ENCODE measurements at regions not wholly inside any gene's neighbourhood (a gene's known extent, or its start where the extent isn't known, plus 50 kb on each side); places are given as distances from the start of the nearest gene placed in this dataset.

GRCh38 chr2:151180123-151180522 lies 81.5 kb downstream of the RBM43 start:
- Mint-ChIP-seq H3K9me3 (ENCODE audit: unreplicated experiment) (no peaks in the 10 kb centered on the region), H3K36me3 (ENCODE audit: insufficient read depth, unreplicated experiment) (no peaks in the 10 kb centered on the region), H3K27ac (ENCODE audit: unreplicated experiment) (no peak overlapping the region), H3K4me3 (ENCODE audit: unreplicated experiment) (no peak overlapping the region), H3K4me1 (ENCODE audit: low read depth, unreplicated experiment) (no peaks in the 10 kb centered on the region), H3K27me3 (ENCODE audit: insufficient read depth, unreplicated experiment) (peaks cover 18% of the 10 kb centered on the region)
- ChIA-PET POLR2A (no interaction called here), CTCF (no interaction called here)
- H3K4me1 ChIP-seq: no peaks in the 10 kb centered on the region
- intact Hi-C loops (cut with micrococcal nuclease; ENCODE audit: unreplicated experiment): no loop called here
- H3K27me3 ChIP-seq (replicated peaks; ENCODE audit: control insufficient read depth, insufficient read depth, low read length): no peaks in the 10 kb centered on the region
- H3K4me3 ChIP-seq (ENCODE audit: low read depth, low read length): no peak overlapping the region
- TF ChIP-seq CTCF (IDR thresholded peaks at IDR 0.05; ENCODE audit: insufficient read depth in 1 of 2, low read depth in 1 of 2, low read length in 1 of 2, severe bottlenecking in 1 of 2, unreplicated experiment in 1 of 2): no peak
- H3K9me3 ChIP-seq: no peaks in the 10 kb centered on the region
- no TSS peak for BruUV-seq (replicated peaks)
- H3K36me3 ChIP-seq (ENCODE audit: control insufficient read depth, insufficient read depth, low read length): no peaks in the 10 kb centered on the region
- no peak for DNase-seq

GRCh38 chr2:151178207-151178606 lies 83.5 kb downstream of the RBM43 start:
- TF ChIP-seq CTCF (IDR thresholded peaks at IDR 0.05; ENCODE audit: insufficient read depth in 1 of 2, low read depth in 1 of 2, low read length in 1 of 2, severe bottlenecking in 1 of 2, unreplicated experiment in 1 of 2): no peak
- H3K36me3 Mint-ChIP-seq (ENCODE audit: insufficient read depth, unreplicated experiment): no peaks in the 10 kb centered on the region
- no peak overlapping the region for H3K27ac Mint-ChIP-seq (ENCODE audit: unreplicated experiment)
- H3K4me1 ChIP-seq: no peaks in the 10 kb centered on the region
- POLR2A ChIA-PET: no interaction called here
- no peaks in the 10 kb centered on the region for H3K4me1 Mint-ChIP-seq (ENCODE audit: low read depth, unreplicated experiment)
- H3K27me3 Mint-ChIP-seq (ENCODE audit: insufficient read depth, unreplicated experiment): peaks cover 14% of the 10 kb centered on the region
- DNase-seq: no peak
- H3K9me3 ChIP-seq: no peaks in the 10 kb centered on the region
- BruUV-seq (replicated peaks): no TSS peak
- no peaks in the 10 kb centered on the region for H3K36me3 ChIP-seq (ENCODE audit: control insufficient read depth, insufficient read depth, low read length)
- CTCF ChIA-PET: no interaction called here
- H3K4me3 Mint-ChIP-seq (ENCODE audit: unreplicated experiment): no peak overlapping the region
- H3K27me3 ChIP-seq (replicated peaks; ENCODE audit: control insufficient read depth, insufficient read depth, low read length): no peaks in the 10 kb centered on the region
- intact Hi-C loops (cut with micrococcal nuclease; ENCODE audit: unreplicated experiment): no loop called here
- H3K4me3 ChIP-seq (ENCODE audit: low read depth, low read length): no peak overlapping the region
- H3K9me3 Mint-ChIP-seq (ENCODE audit: unreplicated experiment): no peaks in the 10 kb centered on the region

GRCh38 chr2:151177756-151178155 lies 83.9 kb downstream of the RBM43 start:
- Mint-ChIP-seq H3K27me3 (ENCODE audit: insufficient read depth, unreplicated experiment) (peaks cover 12% of the 10 kb centered on the region), H3K9me3 (ENCODE audit: unreplicated experiment) (no peaks in the 10 kb centered on the region), H3K36me3 (ENCODE audit: insufficient read depth, unreplicated experiment) (no peaks in the 10 kb centered on the region), H3K4me1 (ENCODE audit: low read depth, unreplicated experiment) (no peaks in the 10 kb centered on the region), H3K27ac (ENCODE audit: unreplicated experiment) (no peak overlapping the region), H3K4me3 (ENCODE audit: unreplicated experiment) (no peak overlapping the region)
- no TSS peak for BruUV-seq (replicated peaks)
- no peaks in the 10 kb centered on the region for H3K27me3 ChIP-seq (replicated peaks; ENCODE audit: control insufficient read depth, insufficient read depth, low read length)
- TF ChIP-seq CTCF (IDR thresholded peaks at IDR 0.05; ENCODE audit: insufficient read depth in 1 of 2, low read depth in 1 of 2, low read length in 1 of 2, severe bottlenecking in 1 of 2, unreplicated experiment in 1 of 2): no peak
- H3K4me1 ChIP-seq: no peaks in the 10 kb centered on the region
- no peak overlapping the region for H3K4me3 ChIP-seq (ENCODE audit: low read depth, low read length)
- ChIA-PET POLR2A (no interaction called here), CTCF (no interaction called here)
- no peaks in the 10 kb centered on the region for H3K36me3 ChIP-seq (ENCODE audit: control insufficient read depth, insufficient read depth, low read length)
- no peaks in the 10 kb centered on the region for H3K9me3 ChIP-seq
- intact Hi-C loops (cut with micrococcal nuclease; ENCODE audit: unreplicated experiment): no loop called here
- no peak for DNase-seq
